ENCODE measurements at regions not wholly inside any gene's neighbourhood (a gene's known extent, or its start where the extent isn't known, plus 50 kb on each side); places are given as distances from the start of the nearest gene placed in this dataset.
"Not testable (repeated sequence)": the region's sequence is repeated elsewhere in the genome, so short reads cannot be mapped to it uniquely, and the experiment has no call there.

DNA sequence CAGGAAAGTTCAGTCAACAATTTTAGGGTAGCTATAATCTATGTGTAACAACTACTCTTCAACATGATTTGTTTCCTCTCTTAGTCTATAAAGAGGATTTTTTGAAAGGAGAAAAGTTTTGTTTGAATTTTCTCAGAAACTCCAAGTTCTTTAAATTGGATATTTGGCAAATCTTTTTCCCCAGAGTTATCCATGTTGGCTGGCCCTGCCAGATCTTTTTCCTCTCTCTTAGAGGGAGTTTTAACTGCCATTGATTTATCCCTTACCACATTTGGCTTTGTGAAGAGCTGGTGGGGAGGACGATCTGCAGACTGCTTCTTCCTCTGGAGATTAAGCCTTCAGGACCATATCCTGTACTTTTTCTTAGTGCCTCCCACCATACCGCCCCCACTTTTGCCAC lies 64.9 kb upstream of the ROPN1 start:
- TF ChIP-seq, protein P1, sequence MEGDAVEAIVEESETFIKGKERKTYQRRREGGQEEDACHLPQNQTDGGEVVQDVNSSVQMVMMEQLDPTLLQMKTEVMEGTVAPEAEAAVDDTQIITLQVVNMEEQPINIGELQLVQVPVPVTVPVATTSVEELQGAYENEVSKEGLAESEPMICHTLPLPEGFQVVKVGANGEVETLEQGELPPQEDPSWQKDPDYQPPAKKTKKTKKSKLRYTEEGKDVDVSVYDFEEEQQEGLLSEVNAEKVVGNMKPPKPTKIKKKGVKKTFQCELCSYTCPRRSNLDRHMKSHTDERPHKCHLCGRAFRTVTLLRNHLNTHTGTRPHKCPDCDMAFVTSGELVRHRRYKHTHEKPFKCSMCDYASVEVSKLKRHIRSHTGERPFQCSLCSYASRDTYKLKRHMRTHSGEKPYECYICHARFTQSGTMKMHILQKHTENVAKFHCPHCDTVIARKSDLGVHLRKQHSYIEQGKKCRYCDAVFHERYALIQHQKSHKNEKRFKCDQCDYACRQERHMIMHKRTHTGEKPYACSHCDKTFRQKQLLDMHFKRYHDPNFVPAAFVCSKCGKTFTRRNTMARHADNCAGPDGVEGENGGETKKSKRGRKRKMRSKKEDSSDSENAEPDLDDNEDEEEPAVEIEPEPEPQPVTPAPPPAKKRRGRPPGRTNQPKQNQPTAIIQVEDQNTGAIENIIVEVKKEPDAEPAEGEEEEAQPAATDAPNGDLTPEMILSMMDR (conservative IDR thresholded peaks at IDR 0.05), result no peak
- Mint-ChIP-seq H3K27ac (no peak overlapping the region), H3K36me3 (peaks cover 10% of the 10 kb centered on the region), H3K27me3 (no peaks in the 10 kb centered on the region), H3K4me1 (ENCODE audit: unreplicated experiment) (peaks cover 38% of the 10 kb centered on the region), H3K9me3 (peaks cover 9% of the 10 kb centered on the region), H3K4me3 (no peak overlapping the region)
- no peak for DNase-seq (ENCODE audit: extremely low spot score, unreplicated experiment)

DNA sequence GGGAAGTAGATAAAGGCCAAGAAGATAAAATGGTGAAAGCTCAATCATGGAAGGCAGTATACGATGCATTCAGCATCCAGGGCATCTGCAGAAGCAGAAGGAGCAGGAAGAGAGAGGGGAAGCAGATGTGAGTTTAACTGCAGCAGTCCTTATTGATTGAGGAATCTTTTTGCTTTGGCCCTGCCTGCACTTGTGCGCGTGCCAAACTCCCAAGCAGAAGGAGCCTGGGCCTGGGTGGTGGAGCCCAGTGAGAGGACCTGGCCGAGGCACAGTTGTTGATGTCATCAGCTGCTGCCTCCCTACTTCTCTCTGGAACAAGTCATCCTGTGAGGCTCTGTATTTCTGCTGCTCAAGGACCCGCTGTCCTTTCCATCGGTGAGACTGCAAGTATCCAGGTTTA lies 65.5 kb upstream of the ROPN1 start:
- no peaks in the 10 kb centered on the region for H3K27me3 Mint-ChIP-seq
- no peak overlapping the region for H3K27ac Mint-ChIP-seq

DNA sequence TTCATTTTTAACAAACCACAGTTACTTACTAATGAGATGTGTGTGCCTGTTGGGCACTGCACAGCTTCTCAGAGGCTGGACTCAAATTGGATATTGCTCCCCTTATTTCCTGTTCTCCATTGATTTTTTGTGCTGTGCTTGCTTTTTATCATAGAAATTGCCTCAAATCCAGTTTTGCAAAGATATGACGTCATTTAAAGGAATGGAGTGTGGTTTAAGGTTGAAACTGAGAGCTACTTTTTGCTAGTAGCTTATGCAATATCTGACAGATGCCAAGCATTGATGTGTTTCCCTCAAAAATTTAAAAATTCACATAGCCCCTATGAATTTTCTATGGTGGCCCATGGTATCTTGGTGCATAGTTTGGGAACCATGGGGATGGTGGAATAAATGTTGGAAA lies 67.7 kb upstream of the ROPN1 start:
- TF ChIP-seq, protein P1 (conservative IDR thresholded peaks at IDR 0.05), result no peak
- peaks cover 4% of the 10 kb centered on the region for H3K36me3 Mint-ChIP-seq
- no peak overlapping the region for H3K27ac Mint-ChIP-seq
- DNase-seq (ENCODE audit: extremely low spot score, unreplicated experiment), result no peak
- H3K9me3 Mint-ChIP-seq, result peaks cover 4% of the 10 kb centered on the region
- no peaks in the 10 kb centered on the region for H3K27me3 Mint-ChIP-seq
- H3K4me1 Mint-ChIP-seq (ENCODE audit: unreplicated experiment), result peaks cover 27% of the 10 kb centered on the region
- no peak overlapping the region for H3K4me3 Mint-ChIP-seq

More for the DNA sequence above, 65.5 kb upstream of the ROPN1 start:
- peaks cover 37% of the 10 kb centered on the region for H3K4me1 Mint-ChIP-seq (ENCODE audit: unreplicated experiment)
- no peak overlapping the region for H3K4me3 Mint-ChIP-seq
- H3K36me3 Mint-ChIP-seq, result peaks cover 8% of the 10 kb centered on the region
- peaks cover 9% of the 10 kb centered on the region for H3K9me3 Mint-ChIP-seq
- DNase-seq (ENCODE audit: extremely low spot score, unreplicated experiment), result no peak
- TF ChIP-seq, protein P1 (conservative IDR thresholded peaks at IDR 0.05), result no peak

DNA sequence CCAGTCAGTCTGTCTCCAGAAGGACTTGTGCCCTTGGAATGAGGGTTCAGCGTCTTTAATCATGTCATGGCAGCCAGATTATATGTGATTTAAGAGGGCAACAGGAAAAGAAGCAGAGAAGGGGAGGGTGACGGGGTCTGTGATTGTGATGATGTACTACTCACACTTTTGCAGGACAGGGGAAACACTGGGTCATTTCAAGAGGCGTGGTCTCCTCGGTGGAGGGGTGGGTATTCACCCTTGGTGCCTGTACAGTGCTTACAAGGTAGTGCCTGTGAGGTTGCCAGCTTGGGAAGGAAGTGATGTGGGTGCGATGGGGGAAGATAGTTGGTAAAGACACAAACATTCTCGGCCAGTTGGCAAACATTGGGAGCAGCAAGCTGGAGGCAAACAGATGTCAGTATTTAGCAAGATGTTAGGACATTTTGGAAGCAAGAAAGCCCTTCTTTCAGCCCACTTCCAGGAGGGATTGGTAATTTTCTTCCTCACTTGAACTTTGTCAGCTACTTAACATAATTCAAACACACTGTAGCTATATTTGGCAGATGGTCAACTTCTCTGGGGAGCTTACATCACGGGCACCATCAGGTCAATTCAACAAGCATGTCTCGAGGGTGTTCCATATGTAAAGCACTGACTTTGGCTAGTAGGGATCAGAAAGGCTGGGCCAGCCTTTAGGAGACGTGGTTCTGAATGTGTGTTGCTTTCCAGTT lies 71.4 kb upstream of the ROPN1 start:
- Mint-ChIP-seq H3K4me1 (ENCODE audit: unreplicated experiment) (peaks cover 4% of the 10 kb centered on the region), H3K27me3 (no peaks in the 10 kb centered on the region), H3K4me3 (no peak overlapping the region), H3K36me3 (no peaks in the 10 kb centered on the region), H3K9me3 (no peaks in the 10 kb centered on the region), H3K27ac (no peak overlapping the region)
- TF ChIP-seq, protein P1 (conservative IDR thresholded peaks at IDR 0.05), result no peak
- DNase-seq (ENCODE audit: extremely low spot score, unreplicated experiment), result no peak

DNA sequence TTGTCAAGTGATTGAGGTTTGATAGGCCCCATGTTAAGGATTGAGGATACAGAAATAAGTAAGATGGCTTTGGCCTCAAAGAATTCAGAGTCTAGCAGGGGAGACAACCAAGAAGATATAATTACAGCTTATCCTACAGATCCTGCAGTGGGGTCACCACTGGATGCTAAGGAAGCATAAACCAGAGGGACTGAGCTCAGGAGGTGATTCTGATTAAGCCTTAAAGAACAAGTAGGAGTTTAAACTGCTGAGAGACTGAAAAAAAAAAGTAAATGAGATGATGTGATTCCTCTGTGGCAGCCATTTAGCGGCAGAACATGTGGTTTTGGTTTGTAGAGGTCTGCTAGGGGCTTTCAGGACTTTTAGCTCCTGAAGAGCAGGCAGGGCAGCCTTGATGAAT lies 72.1 kb upstream of the ROPN1 start:
- peaks cover 4% of the 10 kb centered on the region for H3K4me1 Mint-ChIP-seq (ENCODE audit: unreplicated experiment)
- no peaks in the 10 kb centered on the region for H3K27me3 Mint-ChIP-seq
- DNase-seq (ENCODE audit: extremely low spot score, unreplicated experiment), result no peak
- H3K27ac Mint-ChIP-seq, result no peak overlapping the region
- no peak overlapping the region for H3K4me3 Mint-ChIP-seq
- TF ChIP-seq, protein P1 (conservative IDR thresholded peaks at IDR 0.05), result no peak
- H3K9me3 Mint-ChIP-seq, result no peaks in the 10 kb centered on the region
- no peaks in the 10 kb centered on the region for H3K36me3 Mint-ChIP-seq

DNA sequence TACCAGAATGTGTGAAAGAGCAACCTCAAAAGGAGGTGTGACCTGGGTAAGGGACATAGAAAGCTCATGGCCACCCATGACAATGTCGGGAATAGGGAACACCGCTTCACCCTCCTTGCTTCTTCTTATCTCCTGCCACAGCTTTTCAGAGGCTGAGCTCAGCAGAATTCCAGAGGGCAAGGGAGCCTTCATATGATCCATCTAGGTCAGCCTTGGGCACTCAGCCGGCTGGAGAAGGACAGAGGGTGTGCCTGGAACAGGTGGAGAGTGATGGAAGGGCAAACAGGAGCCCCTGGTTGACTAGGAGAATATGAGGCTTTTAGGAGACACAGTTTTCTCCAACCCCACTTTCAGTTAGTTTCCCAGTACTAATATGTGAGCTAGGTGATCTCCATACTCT lies 74.6 kb upstream of the ROPN1 start:
- H3K4me1 Mint-ChIP-seq (ENCODE audit: unreplicated experiment); H3K27me3 Mint-ChIP-seq; H3K27ac Mint-ChIP-seq; H3K36me3 Mint-ChIP-seq; DNase-seq (ENCODE audit: extremely low spot score, unreplicated experiment); H3K4me3 Mint-ChIP-seq; H3K9me3 Mint-ChIP-seq: not testable (repeated sequence)

DNA sequence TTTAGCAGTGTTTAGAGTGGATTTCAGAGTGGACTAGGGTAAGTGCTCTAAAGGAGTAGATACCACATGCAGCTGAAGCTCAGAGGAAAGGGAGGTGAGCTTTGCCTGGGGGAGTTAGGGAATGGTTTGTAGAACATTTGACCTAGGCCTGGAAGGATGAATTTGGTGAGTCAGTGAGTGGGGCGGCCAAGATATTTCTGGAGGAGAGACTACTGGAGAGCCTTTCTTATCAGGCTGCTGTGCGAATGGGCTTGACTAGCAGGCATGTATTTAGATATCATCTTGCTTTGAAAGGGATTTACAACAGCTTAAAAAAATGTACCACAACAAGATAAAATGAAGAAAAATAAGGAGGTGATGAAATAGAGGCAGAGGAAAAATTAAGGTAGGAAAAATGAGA lies 77.8 kb upstream of the ROPN1 start:
- H3K27ac Mint-ChIP-seq, result not testable (repeated sequence)

DNA sequence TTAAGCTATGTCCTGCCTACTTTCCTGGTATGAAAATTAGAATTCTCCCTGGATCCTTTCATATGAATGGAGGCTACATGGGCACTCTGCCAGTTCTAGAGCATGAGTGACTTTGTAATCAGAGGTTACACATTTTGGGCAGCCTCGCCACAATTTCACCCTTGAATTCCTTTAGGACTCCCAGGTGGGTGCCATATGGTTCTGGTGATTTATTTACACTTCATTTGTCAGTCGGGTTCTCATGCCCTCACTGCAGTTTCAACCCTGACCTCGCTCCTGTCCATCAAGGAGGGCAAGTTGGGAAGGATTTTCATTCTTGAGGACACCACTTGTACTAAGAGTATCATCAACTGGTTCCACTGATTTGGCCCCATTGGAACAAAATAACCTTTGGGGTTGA lies 83.2 kb upstream of the ROPN1 start:
- peaks cover 21% of the 10 kb centered on the region for H3K4me1 Mint-ChIP-seq (ENCODE audit: unreplicated experiment)
- H3K27ac Mint-ChIP-seq; H3K4me3 Mint-ChIP-seq; H3K27me3 Mint-ChIP-seq; DNase-seq (ENCODE audit: extremely low spot score, unreplicated experiment); H3K9me3 Mint-ChIP-seq; H3K36me3 Mint-ChIP-seq: not testable (repeated sequence)

More for the DNA sequence above, 77.8 kb upstream of the ROPN1 start:
- not testable (repeated sequence) for DNase-seq (ENCODE audit: extremely low spot score, unreplicated experiment); H3K36me3 Mint-ChIP-seq; H3K27me3 Mint-ChIP-seq; H3K4me3 Mint-ChIP-seq; H3K9me3 Mint-ChIP-seq; H3K4me1 Mint-ChIP-seq (ENCODE audit: unreplicated experiment)
